ENCODE measurements at regions not wholly inside any gene's neighbourhood (a gene's known extent, or its start where the extent isn't known, plus 50 kb on each side); places are given as distances from the start of the nearest gene placed in this dataset.

- Mint-ChIP-seq H3K27ac (no peak overlapping the region), H3K27me3 (ENCODE audit: low read depth) (no peaks in the 10 kb centered on the region), H3K36me3 (ENCODE audit: low read depth) (no peaks in the 10 kb centered on the region), H3K4me3 (no peak overlapping the region), H3K9me3 (no peaks in the 10 kb centered on the region), H3K4me1 (ENCODE audit: low read depth) (no peaks in the 10 kb centered on the region)
- no peak for DNase-seq
- CTCF ChIA-PET = no interaction called here
- intact Hi-C loops (cut with micrococcal nuclease) = no loop called here
These were observed 121.7 kb upstream of the EDNRB start for GRCh38 chr13:78040205-78040830.

- Mint-ChIP-seq H3K4me1 (ENCODE audit: low read depth) (no peaks in the 10 kb centered on the region), H3K36me3 (ENCODE audit: low read depth) (no peaks in the 10 kb centered on the region), H3K27ac (no peak overlapping the region), H3K4me3 (no peak overlapping the region), H3K27me3 (ENCODE audit: low read depth) (peaks cover 5% of the 10 kb centered on the region), H3K9me3 (no peaks in the 10 kb centered on the region)
- no peak for DNase-seq
- intact Hi-C loops (cut with micrococcal nuclease) = no loop called here
- CTCF ChIA-PET = no interaction called here
These were observed 118.2 kb upstream of the EDNRB start for GRCh38 chr13:78036841-78037240.

- Mint-ChIP-seq H3K9me3 (no peaks in the 10 kb centered on the region), H3K27me3 (ENCODE audit: low read depth) (peaks cover 6% of the 10 kb centered on the region), H3K36me3 (ENCODE audit: low read depth) (no peaks in the 10 kb centered on the region), H3K4me1 (ENCODE audit: low read depth) (no peaks in the 10 kb centered on the region), H3K27ac (no peak overlapping the region), H3K4me3 (no peak overlapping the region)
- DNase-seq = no peak
- CTCF ChIA-PET = no interaction called here
- intact Hi-C loops (cut with micrococcal nuclease) = no loop called here
These were observed 116.9 kb upstream of the EDNRB start for GRCh38 chr13:78035500-78035899.

GRCh38 chr13:78033509-78033908, 114.9 kb upstream of the EDNRB start:
- Mint-ChIP-seq H3K4me1 (ENCODE audit: low read depth) (no peaks in the 10 kb centered on the region), H3K27me3 (ENCODE audit: low read depth) (peaks cover 6% of the 10 kb centered on the region), H3K36me3 (ENCODE audit: low read depth) (no peaks in the 10 kb centered on the region), H3K27ac (no peak overlapping the region), H3K4me3 (no peak overlapping the region), H3K9me3 (no peaks in the 10 kb centered on the region)
- no peak for DNase-seq
- CTCF ChIA-PET = interaction anchor here (0.7 kb wide), 1 partner anchor 1209 kb away, joined by 3 read pairs; no protein-coding TSS in a partner anchor
- intact Hi-C loops (cut with micrococcal nuclease) = no loop called here

GRCh38 chr13:78032132-78032531, 113.5 kb upstream of the EDNRB start:
- no peak overlapping the region for H3K4me3 Mint-ChIP-seq
- no peaks in the 10 kb centered on the region for H3K9me3 Mint-ChIP-seq
- no peaks in the 10 kb centered on the region for H3K4me1 Mint-ChIP-seq (ENCODE audit: low read depth)
- H3K27me3 Mint-ChIP-seq (ENCODE audit: low read depth) = peaks cover 6% of the 10 kb centered on the region
- intact Hi-C loops (cut with micrococcal nuclease) = no loop called here
- no peak overlapping the region for H3K27ac Mint-ChIP-seq
- H3K36me3 Mint-ChIP-seq (ENCODE audit: low read depth) = no peaks in the 10 kb centered on the region
- no peak for DNase-seq
- CTCF ChIA-PET = interaction anchor here (0.6 kb wide), 1 partner anchor 89 kb away, joined by 4 read pairs; no protein-coding TSS in a partner anchor

- H3K27me3 Mint-ChIP-seq (ENCODE audit: low read depth) = peaks cover 6% of the 10 kb centered on the region
- H3K27ac Mint-ChIP-seq = no peak overlapping the region
- DNase-seq = no peak
- intact Hi-C loops (cut with micrococcal nuclease) = no loop called here
- CTCF ChIA-PET = no interaction called here
- no peaks in the 10 kb centered on the region for H3K9me3 Mint-ChIP-seq
- no peaks in the 10 kb centered on the region for H3K36me3 Mint-ChIP-seq (ENCODE audit: low read depth)
- no peak overlapping the region for H3K4me3 Mint-ChIP-seq
- no peaks in the 10 kb centered on the region for H3K4me1 Mint-ChIP-seq (ENCODE audit: low read depth)
These were observed 111.8 kb upstream of the EDNRB start for GRCh38 chr13:78030341-78030896.

- intact Hi-C loops (cut with micrococcal nuclease) = loop anchor here (10.0 kb wide), 2 partner anchors 255 to 625 kb away; partner anchors contain the start of gene OBI1
- H3K36me3 Mint-ChIP-seq (ENCODE audit: low read depth) = no peaks in the 10 kb centered on the region
- H3K9me3 Mint-ChIP-seq = no peaks in the 10 kb centered on the region
- CTCF ChIA-PET = no interaction called here
- no peaks in the 10 kb centered on the region for H3K4me1 Mint-ChIP-seq (ENCODE audit: low read depth)
- no peak overlapping the region for H3K4me3 Mint-ChIP-seq
- DNase-seq = no peak
- H3K27ac Mint-ChIP-seq = no peak overlapping the region
- peaks cover 6% of the 10 kb centered on the region for H3K27me3 Mint-ChIP-seq (ENCODE audit: low read depth)
These were observed 111.3 kb upstream of the EDNRB start for GRCh38 chr13:78029901-78030300.

- DNase-seq = no peak
- no peak overlapping the region for H3K27ac Mint-ChIP-seq
- peaks cover 3% of the 10 kb centered on the region for H3K27me3 Mint-ChIP-seq (ENCODE audit: low read depth)
- intact Hi-C loops (cut with micrococcal nuclease) = loop anchor here (10.0 kb wide), 2 partner anchors 254 to 626 kb away; partner anchors contain the start of gene OBI1
- H3K4me3 Mint-ChIP-seq = no peak overlapping the region
- H3K9me3 Mint-ChIP-seq = peaks cover 4% of the 10 kb centered on the region
- no peaks in the 10 kb centered on the region for H3K36me3 Mint-ChIP-seq (ENCODE audit: low read depth)
- H3K4me1 Mint-ChIP-seq (ENCODE audit: low read depth) = no peaks in the 10 kb centered on the region
- CTCF ChIA-PET = no interaction called here
These were observed 110.3 kb upstream of the EDNRB start for GRCh38 chr13:78028960-78029359.

- H3K9me3 Mint-ChIP-seq = peaks cover 4% of the 10 kb centered on the region
- peaks cover 6% of the 10 kb centered on the region for H3K4me1 Mint-ChIP-seq (ENCODE audit: low read depth)
- H3K36me3 Mint-ChIP-seq (ENCODE audit: low read depth) = no peaks in the 10 kb centered on the region
- no peak overlapping the region for H3K4me3 Mint-ChIP-seq
- intact Hi-C loops (cut with micrococcal nuclease) = loop anchor here (5.0 to 10.0 kb wide), 4 partner anchors 250 to 1167 kb away; partner anchors contain the start of genes OBI1 and SLAIN1
- H3K27me3 Mint-ChIP-seq (ENCODE audit: low read depth) = no peaks in the 10 kb centered on the region
- no peak for DNase-seq
- CTCF ChIA-PET = no interaction called here
- no peak overlapping the region for H3K27ac Mint-ChIP-seq
These were observed 106.4 kb upstream of the EDNRB start for GRCh38 chr13:78024996-78025395.

- Mint-ChIP-seq H3K36me3 (ENCODE audit: low read depth) (no peaks in the 10 kb centered on the region), H3K27ac (no peak overlapping the region), H3K27me3 (ENCODE audit: low read depth) (peaks cover 2% of the 10 kb centered on the region), H3K4me1 (ENCODE audit: low read depth) (peaks cover 6% of the 10 kb centered on the region), H3K4me3 (no peak overlapping the region), H3K9me3 (peaks cover 4% of the 10 kb centered on the region)
- intact Hi-C loops (cut with micrococcal nuclease) = loop anchor here (1.0 to 10.0 kb wide), 7 partner anchors 93 to 1170 kb away; partner anchors contain the start of genes OBI1 and SLAIN1
- CTCF ChIA-PET = no interaction called here
- peak; percentile 73 for DNase-seq
These were observed 103.7 kb upstream of the EDNRB start for GRCh38 chr13:78022164-78022877.

GRCh38 chr13:78020861-78021260, 102.2 kb upstream of the EDNRB start:
- H3K27ac Mint-ChIP-seq = no peak overlapping the region
- no peaks in the 10 kb centered on the region for H3K36me3 Mint-ChIP-seq (ENCODE audit: low read depth)
- peaks cover 2% of the 10 kb centered on the region for H3K27me3 Mint-ChIP-seq (ENCODE audit: low read depth)
- CTCF ChIA-PET = no interaction called here
- peaks cover 4% of the 10 kb centered on the region for H3K9me3 Mint-ChIP-seq
- peaks cover 6% of the 10 kb centered on the region for H3K4me1 Mint-ChIP-seq (ENCODE audit: low read depth)
- no peak overlapping the region for H3K4me3 Mint-ChIP-seq
- intact Hi-C loops (cut with micrococcal nuclease) = loop anchor here (5.0 to 10.0 kb wide), 4 partner anchors 246 to 1171 kb away; partner anchors contain the start of genes OBI1 and SLAIN1
- DNase-seq = no peak

GRCh38 chr13:78015782-78016181, 97.2 kb upstream of the EDNRB start:
- Mint-ChIP-seq H3K36me3 (ENCODE audit: low read depth) (no peaks in the 10 kb centered on the region), H3K4me1 (ENCODE audit: low read depth) (no peaks in the 10 kb centered on the region), H3K27ac (no peak overlapping the region), H3K27me3 (ENCODE audit: low read depth) (peaks cover 12% of the 10 kb centered on the region), H3K4me3 (no peak overlapping the region), H3K9me3 (no peaks in the 10 kb centered on the region)
- DNase-seq = no peak
- intact Hi-C loops (cut with micrococcal nuclease) = no loop called here
- CTCF ChIA-PET = interaction anchor here (0.6 kb wide), 1 partner anchor 234 kb away, joined by 4 read pairs; no protein-coding TSS in a partner anchor

All from activated naive CD4-positive, alpha-beta T cell treated with anti-CD3 and anti-CD28 coated beads for 36 hours (primary cell).